GM19468 (cell line): ENCODE measurements at regions not wholly inside any gene's neighbourhood (a gene's known extent, or its start where the extent isn't known, plus 50 kb on each side); places are given as distances from the start of the nearest gene placed in this dataset.

Source experiments
- ATAC-seq: cut with Tn5 transposase; IDR thresholded peaks from one replicate; pipeline ENCODE4 v1.9.1; 2021; ENCODE audit warnings: mild to moderate bottlenecking, moderate library complexity, moderate number of reproducible peaks; ENCODE audit not compliant: unreplicated experiment; ENCODE audit errors: extremely low read depth

DNA sequence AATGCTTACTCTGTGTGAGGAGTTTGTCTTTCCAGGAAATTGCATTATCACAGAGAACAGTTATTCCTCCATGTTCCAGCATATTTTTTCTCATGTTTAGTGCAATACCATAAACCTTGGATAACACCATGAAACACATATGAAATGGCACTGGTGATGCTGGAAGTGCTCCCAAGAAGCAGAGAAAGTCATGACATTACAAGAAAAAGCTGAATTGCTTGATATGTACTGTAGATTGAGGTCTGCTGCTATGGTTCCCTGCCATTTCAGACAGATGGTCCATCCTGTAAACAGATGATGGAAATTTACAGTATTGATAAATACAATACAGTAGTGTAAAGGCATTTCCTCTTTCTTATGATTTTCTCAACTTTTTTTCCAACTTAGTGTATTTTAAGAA is 422.1 kb downstream of the LRRIQ3 start:
- ATAC-seq = no peak

DNA sequence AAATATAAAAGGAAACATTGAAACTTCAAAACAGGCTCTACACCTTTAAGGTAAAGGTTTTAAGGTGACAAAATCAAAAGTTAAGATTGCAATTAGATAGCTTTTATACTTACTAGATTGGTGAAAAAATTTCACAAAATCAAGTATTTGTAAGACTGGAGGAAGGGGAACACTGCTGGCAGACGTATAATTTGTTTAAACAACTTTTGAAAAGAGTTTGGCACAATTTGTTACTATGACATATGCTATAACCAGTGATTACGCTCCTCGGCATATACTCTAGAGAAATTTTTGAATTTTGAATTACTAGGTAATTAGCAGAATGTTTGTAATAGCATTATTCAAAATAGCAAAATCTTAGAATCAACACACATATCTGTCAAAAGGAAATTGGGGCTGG is 425.0 kb downstream of the LRRIQ3 start:
- no peak for ATAC-seq

GRCh38 chr1:73771396-73771795 is 426.6 kb downstream of the LRRIQ3 start:
- no peak for ATAC-seq

GRCh38 chr1:73770109-73770905 is 427.7 kb downstream of the LRRIQ3 start:
- no peak for ATAC-seq

DNA sequence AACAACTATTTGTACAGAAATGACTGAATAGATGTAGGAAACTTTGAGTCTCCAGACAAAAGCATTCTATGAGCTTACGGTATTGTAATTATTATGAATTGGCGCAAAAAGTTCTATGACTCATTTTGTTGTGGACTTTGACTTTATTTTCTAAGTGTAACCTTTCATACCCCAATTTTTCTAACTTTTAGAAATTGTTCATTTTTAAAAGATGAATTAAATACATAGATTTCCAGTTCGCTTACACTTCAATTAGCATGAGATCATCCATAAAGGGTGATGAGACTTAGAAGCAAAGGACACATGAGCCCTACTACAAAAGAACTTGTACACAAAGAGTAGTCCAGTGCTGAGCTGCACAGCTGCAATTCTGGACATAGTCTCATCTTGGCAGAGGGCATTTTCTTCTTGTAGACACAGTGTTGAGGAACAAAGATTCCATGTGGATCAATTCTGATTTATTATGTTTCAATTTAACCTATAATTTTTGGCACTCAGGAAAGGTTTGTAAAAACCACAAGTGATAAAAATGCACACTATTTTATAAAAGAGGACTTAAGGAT is 431.1 kb downstream of the LRRIQ3 start:
- ATAC-seq = no peak

DNA sequence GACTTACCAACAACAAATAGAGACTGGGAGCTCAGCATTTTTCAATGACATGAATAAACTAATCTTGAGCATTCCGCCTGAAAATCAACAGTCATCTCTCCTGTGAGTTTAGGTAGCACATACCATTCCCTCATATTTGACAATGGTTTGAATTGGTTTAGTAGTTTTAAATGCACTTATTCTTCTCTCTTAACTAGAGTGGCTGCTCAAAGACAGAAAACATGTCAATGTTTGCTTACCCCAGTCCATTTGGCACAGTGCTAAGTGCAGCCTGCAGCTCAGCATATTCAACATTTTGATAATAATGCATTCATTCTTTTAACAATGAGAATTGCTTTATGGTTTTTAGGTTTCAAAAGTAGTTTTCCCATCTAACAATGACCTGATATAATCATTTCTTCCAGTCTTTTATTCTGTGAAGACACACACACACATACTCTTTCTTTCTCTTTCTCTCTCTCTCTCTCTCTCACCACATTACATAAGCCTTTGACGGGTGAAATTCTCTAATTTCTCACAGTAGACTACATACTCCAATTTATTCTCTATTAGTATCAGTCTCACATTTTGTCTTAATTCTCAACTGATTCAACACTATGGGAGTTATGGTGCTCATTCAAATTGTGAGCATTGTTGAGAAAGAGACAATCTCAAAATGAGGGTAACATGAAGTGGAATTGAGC is 432.3 kb downstream of the LRRIQ3 start:
- ATAC-seq = no peak

GRCh38 chr1:73761559-73761958 is 436.4 kb downstream of the LRRIQ3 start:
- no peak for ATAC-seq

DNA sequence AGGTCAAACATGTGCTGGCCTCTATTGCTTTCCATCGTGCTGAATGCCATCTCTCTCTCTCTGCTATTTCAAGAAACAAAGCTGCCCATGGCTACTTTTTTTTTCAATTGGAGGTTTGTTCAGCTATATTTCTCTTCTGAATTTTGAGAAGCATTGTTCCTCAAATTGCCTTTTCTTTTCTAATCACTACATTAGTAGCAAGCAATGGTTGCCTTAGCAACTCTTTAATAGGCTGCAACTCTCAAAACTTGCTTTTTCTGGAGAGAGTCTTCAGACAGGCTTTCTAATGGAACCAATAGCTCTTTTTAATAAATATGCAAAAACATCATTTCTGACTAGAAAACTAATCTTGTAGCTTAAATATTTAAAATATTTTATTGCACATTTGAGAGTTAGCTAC is 439.0 kb downstream of the LRRIQ3 start:
- no peak for ATAC-seq

DNA sequence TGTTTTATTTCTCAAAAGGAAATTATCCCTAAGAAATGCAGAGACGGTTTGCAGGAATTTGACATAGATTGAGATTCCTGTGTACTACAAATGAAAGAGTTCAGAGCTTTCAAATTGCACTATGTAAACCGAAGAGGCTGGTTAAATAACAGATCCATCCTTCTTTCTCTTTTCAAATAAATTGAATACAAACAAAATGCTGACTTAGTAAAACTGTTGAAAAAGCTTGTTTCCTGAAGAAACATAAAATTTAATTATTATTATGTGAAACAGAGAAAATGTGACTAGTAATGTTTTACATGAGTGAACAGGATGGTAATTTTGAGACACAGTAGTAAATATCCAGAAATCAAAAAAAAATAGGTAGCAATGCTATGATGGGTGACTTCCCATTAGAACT is 441.2 kb downstream of the LRRIQ3 start:
- ATAC-seq = no peak

DNA sequence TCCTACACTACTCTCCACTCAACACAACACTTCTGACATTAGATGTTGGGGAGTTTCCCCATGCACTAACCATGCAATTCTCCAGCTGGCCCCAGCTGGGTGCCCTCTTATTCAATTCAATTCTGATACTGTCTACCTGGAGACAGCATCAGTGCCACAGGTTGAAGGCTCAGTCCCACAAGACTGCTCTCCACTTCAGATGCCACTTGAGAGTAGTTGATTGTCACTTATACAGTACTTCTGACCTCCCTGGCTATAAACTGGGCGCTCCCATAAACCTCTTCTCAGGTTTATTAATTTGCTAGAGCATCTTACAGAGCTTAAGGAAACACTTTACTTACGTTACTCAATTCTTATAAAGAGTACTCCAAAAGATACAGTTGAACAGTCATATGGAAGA is 442.3 kb downstream of the LRRIQ3 start:
- no peak for ATAC-seq

- no peak for ATAC-seq
Observed at GRCh38 chr1:73749996-73750395, 448.0 kb downstream of the LRRIQ3 start.

GRCh38 chr1:73744985-73745384 is 453.0 kb downstream of the LRRIQ3 start:
- no peak for ATAC-seq

DNA sequence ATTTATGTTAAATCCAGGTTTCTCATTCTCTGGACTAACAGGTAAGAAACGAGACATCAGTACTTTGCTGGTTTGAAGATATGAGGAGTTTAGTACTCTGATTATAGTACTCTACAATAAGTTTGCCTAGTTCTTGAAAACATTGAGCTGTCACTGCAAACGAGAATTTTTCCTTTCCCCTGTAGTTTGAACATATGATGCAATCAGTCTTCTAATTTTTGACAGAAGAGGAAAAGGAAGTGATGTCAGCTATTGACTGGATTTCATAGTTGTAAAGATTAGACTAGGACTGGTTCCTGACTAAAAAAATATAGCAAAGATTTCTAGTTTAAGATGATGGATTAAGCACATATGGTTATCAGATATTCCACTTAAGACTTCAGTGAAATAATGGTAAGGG is 461.9 kb downstream of the LRRIQ3 start:
- ATAC-seq = no peak

DNA sequence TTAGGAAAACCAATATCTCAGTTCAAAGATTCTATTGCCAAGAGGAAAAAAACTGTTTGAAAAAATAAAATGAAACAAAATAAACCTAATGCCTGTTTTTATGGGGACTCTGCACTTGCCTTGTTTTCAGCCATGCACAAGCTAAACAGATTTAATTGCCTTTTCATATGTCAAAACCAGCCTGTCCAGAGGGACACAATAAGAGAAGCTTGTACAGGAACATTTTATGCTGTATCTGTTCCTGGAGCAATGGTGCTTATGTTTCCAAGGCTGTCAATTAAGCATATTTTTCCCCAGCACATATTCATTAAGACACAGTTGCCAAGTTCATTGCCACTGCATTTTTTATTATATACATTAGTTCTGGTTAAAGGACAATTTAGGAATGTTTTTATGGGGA is 470.9 kb downstream of the LRRIQ3 start:
- ATAC-seq = no peak

- no peak for ATAC-seq
Observed at GRCh38 chr1:73722055-73722454, 475.9 kb downstream of the LRRIQ3 start.

GRCh38 chr1:73717976-73718375 is 480.0 kb downstream of the LRRIQ3 start:
- no peak for ATAC-seq

- no peak for ATAC-seq
Observed at GRCh38 chr1:73711089-73711488, 486.9 kb downstream of the LRRIQ3 start.

- ATAC-seq = no peak
Observed at GRCh38 chr1:73701826-73702225, 496.1 kb downstream of the LRRIQ3 start.

GRCh38 chr1:73676186-73676585 is 521.8 kb downstream of the LRRIQ3 start:
- ATAC-seq = no peak

DNA sequence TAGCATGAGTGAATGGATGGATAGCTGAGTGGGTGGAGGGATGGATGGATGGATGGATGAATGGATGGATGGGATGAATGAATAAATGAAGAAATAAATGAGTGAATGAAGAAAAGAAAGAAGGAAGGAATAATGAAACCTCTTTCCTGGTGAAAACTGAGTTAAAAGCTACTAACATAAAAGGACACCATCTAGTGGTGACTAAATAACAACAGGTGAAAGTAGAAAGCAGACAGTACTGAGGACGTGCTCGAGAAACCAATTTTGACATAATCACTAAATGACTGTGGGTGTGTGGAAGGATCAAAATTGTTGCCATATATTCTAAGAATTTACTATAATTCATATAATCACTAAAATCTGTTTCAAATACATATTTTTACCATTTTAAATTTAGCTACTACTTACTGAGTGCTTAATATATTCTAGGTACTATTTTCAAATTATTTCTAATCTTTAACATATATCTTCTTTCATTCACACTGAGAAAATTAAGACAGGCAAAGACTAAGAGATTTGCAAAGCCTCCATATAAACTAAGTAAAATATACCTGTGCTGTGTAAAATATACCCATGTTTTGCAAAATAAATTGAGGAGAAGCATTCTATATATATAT is 522.9 kb downstream of the LRRIQ3 start:
- ATAC-seq = no peak

GRCh38 chr1:73673971-73674370 is 524.0 kb downstream of the LRRIQ3 start:
- no peak for ATAC-seq
